NB4 (cell line): ENCODE measurements at regions not wholly inside any gene's neighbourhood (a gene's known extent, or its start where the extent isn't known, plus 50 kb on each side); places are given as distances from the start of the nearest gene placed in this dataset.

Source experiments
- TF ChIP-seq, protein P1 (sequence below): IDR thresholded peaks from 2 replicates; pipeline ENCODE4 v1.6.1; 2011; ENCODE audit warnings: low read depth, low read length
- TF ChIP-seq, protein P2 (sequence below): IDR thresholded peaks from one replicate; pipeline ENCODE4 v1.5.1; 2012; ENCODE audit warnings: low read depth, low read length

DNA sequence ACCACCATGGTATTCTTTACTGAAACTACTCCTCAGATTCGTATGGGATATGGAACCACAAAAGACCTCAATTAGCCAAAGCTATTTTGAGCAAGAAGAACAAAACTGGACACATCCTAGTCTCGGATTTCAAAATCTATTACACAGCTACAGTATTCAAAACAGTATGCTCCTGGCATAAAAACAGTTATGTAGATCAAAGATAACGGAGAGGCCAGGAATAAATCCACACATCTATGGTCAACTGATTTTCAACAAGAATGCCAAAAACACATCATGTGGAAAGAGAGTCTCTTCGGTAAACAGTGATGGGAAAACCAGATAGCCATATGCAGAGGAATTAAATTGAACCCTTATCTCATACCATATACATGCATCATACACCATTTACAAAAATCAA lies 155.3 kb downstream of the SPCS3 start:
- TF ChIP-seq, protein P1, sequence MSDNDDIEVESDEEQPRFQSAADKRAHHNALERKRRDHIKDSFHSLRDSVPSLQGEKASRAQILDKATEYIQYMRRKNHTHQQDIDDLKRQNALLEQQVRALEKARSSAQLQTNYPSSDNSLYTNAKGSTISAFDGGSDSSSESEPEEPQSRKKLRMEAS = no peak
- TF ChIP-seq, protein P2, sequence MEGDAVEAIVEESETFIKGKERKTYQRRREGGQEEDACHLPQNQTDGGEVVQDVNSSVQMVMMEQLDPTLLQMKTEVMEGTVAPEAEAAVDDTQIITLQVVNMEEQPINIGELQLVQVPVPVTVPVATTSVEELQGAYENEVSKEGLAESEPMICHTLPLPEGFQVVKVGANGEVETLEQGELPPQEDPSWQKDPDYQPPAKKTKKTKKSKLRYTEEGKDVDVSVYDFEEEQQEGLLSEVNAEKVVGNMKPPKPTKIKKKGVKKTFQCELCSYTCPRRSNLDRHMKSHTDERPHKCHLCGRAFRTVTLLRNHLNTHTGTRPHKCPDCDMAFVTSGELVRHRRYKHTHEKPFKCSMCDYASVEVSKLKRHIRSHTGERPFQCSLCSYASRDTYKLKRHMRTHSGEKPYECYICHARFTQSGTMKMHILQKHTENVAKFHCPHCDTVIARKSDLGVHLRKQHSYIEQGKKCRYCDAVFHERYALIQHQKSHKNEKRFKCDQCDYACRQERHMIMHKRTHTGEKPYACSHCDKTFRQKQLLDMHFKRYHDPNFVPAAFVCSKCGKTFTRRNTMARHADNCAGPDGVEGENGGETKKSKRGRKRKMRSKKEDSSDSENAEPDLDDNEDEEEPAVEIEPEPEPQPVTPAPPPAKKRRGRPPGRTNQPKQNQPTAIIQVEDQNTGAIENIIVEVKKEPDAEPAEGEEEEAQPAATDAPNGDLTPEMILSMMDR = no peak
